GM23338 (cell line): ENCODE measurements at regions not wholly inside any gene's neighbourhood (a gene's known extent, or its start where the extent isn't known, plus 50 kb on each side); places are given as distances from the start of the nearest gene placed in this dataset. TPM values are rescaled to one million over a fixed set of nuclear protein-coding genes. Genes with fewer than 3 reads are reported as not detected.
"Not testable (repeated sequence)": the region's sequence is repeated elsewhere in the genome, so short reads cannot be mapped to it uniquely, and the experiment has no call there.

Experiments
- ATAC-seq: fragments of 200-7000 bp; cut with Tn5 transposase; 3 replicates; pipeline ENCODE4 v1.9.1; 2020
- DNase-seq: peaks from one replicate; pipeline ENCODE4 v3.0.0-alpha.2; 2015; ENCODE audit warnings: low spot score
- H2AFZ ChIP-seq: fragments of 200-600 bp; sonication (generic); 2 replicates; pipeline ENCODE4 v1.8.0; 2016; ENCODE audit warnings: antibody characterized with exemption, mild to moderate bottlenecking, moderate library complexity
- H3F3A ChIP-seq: fragments of 200-600 bp; sonication (generic); replicated peaks from 2 replicates; pipeline ENCODE4 v1.8.0; 2017; ENCODE audit warnings: antibody characterized with exemption, mixed run types, low read depth
- H3K27ac ChIP-seq: fragments of 200-600 bp; sonication (generic); 2 replicates; pipeline ENCODE4 v1.6.1; 2016; ENCODE audit warnings: low read depth
- H3K27me3 ChIP-seq: fragments of 200-600 bp; sonication (generic); 2 replicates; pipeline ENCODE4 v1.8.0; 2016; ENCODE audit warnings: mild to moderate bottlenecking, mixed run types, moderate library complexity; ENCODE audit not compliant: insufficient read depth
- H3K36me3 ChIP-seq: fragments of 200-600 bp; sonication (generic); 2 replicates; pipeline ENCODE4 v1.8.0; 2016; ENCODE audit warnings: mild to moderate bottlenecking; ENCODE audit not compliant: insufficient read depth
- H3K4me1 ChIP-seq: fragments of 200-600 bp; sonication (generic); 2 replicates; pipeline ENCODE4 v1.8.0; 2016; ENCODE audit warnings: mild to moderate bottlenecking, moderate library complexity; ENCODE audit not compliant: insufficient read depth
- H3K4me2 ChIP-seq: fragments of 200-600 bp; sonication (generic); 2 replicates; pipeline ENCODE4 v1.7.1; 2017; ENCODE audit warnings: mixed run types
- H3K4me3 ChIP-seq: fragments of 200-600 bp; sonication (generic); 2 replicates; pipeline ENCODE4 v1.6.1; 2016; ENCODE audit warnings: mixed run types
- H3K79me2 ChIP-seq: fragments of 200-600 bp; sonication (generic); replicated peaks from 2 replicates; pipeline ENCODE4 v1.8.0; 2017; ENCODE audit warnings: mild to moderate bottlenecking; ENCODE audit not compliant: insufficient read depth
- H3K9me2 ChIP-seq: fragments of 200-600 bp; sonication (generic); 2 replicates; pipeline ENCODE4 v1.8.0; 2017; ENCODE audit not compliant: insufficient read depth
- H4K20me1 ChIP-seq: fragments of 200-600 bp; sonication (generic); replicated peaks from 2 replicates; pipeline ENCODE4 v1.8.0; 2017; ENCODE audit warnings: mild to moderate bottlenecking; ENCODE audit not compliant: insufficient read depth
- H3K27ac Mint-ChIP-seq: 2 replicates; pipeline ENCODE4 v1.8.0; 2020; ENCODE audit warnings: inconsistent platforms, mild to moderate bottlenecking, moderate library complexity, mixed read lengths
- H3K27me3 Mint-ChIP-seq: 3 replicates; pipeline ENCODE4 v1.8.0; 2022; ENCODE audit warnings: low read depth, mild to moderate bottlenecking, moderate library complexity, mixed read lengths, inconsistent platforms; ENCODE audit not compliant: insufficient read depth, poor library complexity
- H3K36me3 Mint-ChIP-seq: 3 replicates; pipeline ENCODE4 v1.8.0; 2021; ENCODE audit warnings: low read depth, mild to moderate bottlenecking, inconsistent platforms, moderate library complexity, mixed read lengths
- H3K4me1 Mint-ChIP-seq: 3 replicates; pipeline ENCODE4 v1.8.0; 2020; ENCODE audit warnings: mild to moderate bottlenecking, inconsistent platforms, mixed read lengths
- H3K4me3 Mint-ChIP-seq: 3 replicates; pipeline ENCODE4 v1.8.0; 2021; ENCODE audit warnings: moderate library complexity, mild to moderate bottlenecking, inconsistent platforms, mixed read lengths
- H3K9me3 Mint-ChIP-seq: 3 replicates; pipeline ENCODE4 v1.8.0; 2020; ENCODE audit warnings: moderate library complexity, mild to moderate bottlenecking, inconsistent platforms, mixed read lengths
- NANOG ChIP-seq: IDR thresholded peaks from 2 replicates; pipeline ENCODE4 v1.6.1; 2016; ENCODE audit warnings: antibody characterized with exemption, borderline replicate concordance
- small RNA-seq: library from RNA; depleted of rRNA; stranded (forward); fragments of <200 nt; gene quantifications from one replicate; pipeline ENCODE3, GENCODE V24; 2014; ENCODE audit warnings: low replicate concordance

DNA sequence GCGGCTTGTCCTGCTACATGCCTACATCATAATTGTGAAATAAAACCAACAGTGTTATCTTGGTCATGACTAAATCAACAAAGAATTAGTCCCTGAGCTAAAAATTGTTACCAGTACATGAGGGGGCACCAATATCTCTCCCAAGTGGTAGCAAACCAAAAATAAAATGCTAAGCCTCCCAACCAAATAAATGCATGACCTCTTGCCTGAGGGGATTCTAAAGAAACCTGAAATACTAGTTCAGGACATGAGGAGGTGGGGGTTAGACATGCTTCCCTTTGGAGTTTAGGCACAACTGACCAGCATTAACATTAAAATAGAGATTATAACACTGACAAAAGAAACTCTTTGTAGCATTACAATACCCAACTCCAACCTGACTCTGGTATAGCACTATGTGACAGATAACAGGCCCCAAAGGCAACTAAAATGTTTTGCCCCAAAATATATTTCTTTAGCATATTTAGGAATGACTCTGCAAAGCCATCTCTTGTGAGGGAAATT lies 654.3 kb upstream of the PABPC5 start:
- H3K27me3 Mint-ChIP-seq, H3K36me3 ChIP-seq, H3F3A ChIP-seq, H4K20me1 ChIP-seq, H3K9me2 ChIP-seq, H3K27ac Mint-ChIP-seq, H3K4me1 ChIP-seq, H3K4me3 ChIP-seq, H2AFZ ChIP-seq, H3K27me3 ChIP-seq, H3K4me1 Mint-ChIP-seq, H3K79me2 ChIP-seq, H3K4me3 Mint-ChIP-seq: not testable (repeated sequence)
- Mint-ChIP-seq H3K9me3 (peaks cover 34% of the 10 kb centered on the region), H3K36me3 (peaks cover 36% of the 10 kb centered on the region; the same call in 2 of the 3 replicates)
- 0 out of 2 replicates have a peak, but pooled peaks have one; percentile 9 for TF ChIP-seq NANOG
- DNase-seq (peak; percentile 36), ATAC-seq (peak; percentile 67)
- Histone ChIP-seq H3K27ac (peak overlapping the region; percentile 92), H3K4me2 (peak overlapping the region; percentile 42; the same call in 1 of the 2 replicates)

Small RNA genes lying in the stretch of these regions (small RNA-seq; reads per million reads assigned to genes)
- not detected for gene RNU6-555P
